ENCODE measurements at regions not wholly inside any gene's neighbourhood (a gene's known extent, or its start where the extent isn't known, plus 50 kb on each side); places are given as distances from the start of the nearest gene placed in this dataset.

DNA sequence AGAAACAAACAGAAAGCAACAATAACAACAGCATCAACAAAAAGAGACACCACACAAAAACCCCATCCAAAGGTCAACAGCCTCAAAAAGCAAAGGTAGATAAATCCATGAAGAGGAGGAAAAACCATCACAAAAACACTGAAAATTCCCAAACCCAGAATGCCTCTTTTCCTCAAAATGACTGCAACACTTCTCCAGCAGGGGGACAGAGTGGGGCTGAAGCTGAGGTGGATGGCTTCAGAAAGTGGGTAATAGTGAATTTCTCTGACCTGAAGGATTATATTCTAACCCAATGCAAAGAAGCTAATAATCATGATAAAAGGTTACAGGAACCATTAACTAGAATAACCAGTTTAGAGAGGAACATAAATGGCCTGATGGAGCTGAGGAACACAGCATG, 888.2 kb downstream of the RAB28 start:
- in situ Hi-C loops (cut with HindIII; ENCODE audit: low sequenced_read_pairs), result no loop called here
- TF ChIP-seq, protein P1, sequence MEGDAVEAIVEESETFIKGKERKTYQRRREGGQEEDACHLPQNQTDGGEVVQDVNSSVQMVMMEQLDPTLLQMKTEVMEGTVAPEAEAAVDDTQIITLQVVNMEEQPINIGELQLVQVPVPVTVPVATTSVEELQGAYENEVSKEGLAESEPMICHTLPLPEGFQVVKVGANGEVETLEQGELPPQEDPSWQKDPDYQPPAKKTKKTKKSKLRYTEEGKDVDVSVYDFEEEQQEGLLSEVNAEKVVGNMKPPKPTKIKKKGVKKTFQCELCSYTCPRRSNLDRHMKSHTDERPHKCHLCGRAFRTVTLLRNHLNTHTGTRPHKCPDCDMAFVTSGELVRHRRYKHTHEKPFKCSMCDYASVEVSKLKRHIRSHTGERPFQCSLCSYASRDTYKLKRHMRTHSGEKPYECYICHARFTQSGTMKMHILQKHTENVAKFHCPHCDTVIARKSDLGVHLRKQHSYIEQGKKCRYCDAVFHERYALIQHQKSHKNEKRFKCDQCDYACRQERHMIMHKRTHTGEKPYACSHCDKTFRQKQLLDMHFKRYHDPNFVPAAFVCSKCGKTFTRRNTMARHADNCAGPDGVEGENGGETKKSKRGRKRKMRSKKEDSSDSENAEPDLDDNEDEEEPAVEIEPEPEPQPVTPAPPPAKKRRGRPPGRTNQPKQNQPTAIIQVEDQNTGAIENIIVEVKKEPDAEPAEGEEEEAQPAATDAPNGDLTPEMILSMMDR (IDR thresholded peaks at IDR 0.05; ENCODE audit: low read depth, low read length, missing control alignments), result no peak
- DNase-seq (ENCODE audit: low read depth), result no peak

DNA sequence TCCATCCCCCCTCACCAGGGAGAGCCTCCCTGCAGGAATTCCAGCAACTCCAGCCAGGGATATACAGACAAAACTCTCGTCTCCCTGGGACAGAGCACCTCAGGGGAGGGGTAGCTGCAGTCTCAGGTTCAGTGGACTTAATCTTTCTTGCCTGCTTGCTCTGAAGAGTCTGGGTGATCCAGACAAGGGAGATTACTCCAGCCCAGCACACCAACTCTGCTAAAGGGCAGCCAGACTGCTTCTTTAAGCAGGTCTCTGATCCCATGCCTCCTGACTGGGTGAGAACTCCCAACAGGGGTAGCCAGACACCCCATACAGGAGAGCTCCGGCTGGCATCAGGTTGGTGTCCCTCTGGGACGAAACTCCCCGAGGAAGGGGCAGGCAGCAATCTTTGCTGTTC, 888.7 kb downstream of the RAB28 start:
- in situ Hi-C loops (cut with HindIII; ENCODE audit: low sequenced_read_pairs), result no loop called here
- H3K4me3 ChIP-seq (ENCODE audit: low read depth, low read length), result no peak overlapping the region
- no peak for DNase-seq (ENCODE audit: low read depth)
- TF ChIP-seq, protein P1 (IDR thresholded peaks at IDR 0.05; ENCODE audit: low read depth, low read length, missing control alignments), result no peak

More for the DNA sequence above, 888.2 kb downstream of the RAB28 start:
- no peak overlapping the region for H3K4me3 ChIP-seq (ENCODE audit: low read depth, low read length)

DNA sequence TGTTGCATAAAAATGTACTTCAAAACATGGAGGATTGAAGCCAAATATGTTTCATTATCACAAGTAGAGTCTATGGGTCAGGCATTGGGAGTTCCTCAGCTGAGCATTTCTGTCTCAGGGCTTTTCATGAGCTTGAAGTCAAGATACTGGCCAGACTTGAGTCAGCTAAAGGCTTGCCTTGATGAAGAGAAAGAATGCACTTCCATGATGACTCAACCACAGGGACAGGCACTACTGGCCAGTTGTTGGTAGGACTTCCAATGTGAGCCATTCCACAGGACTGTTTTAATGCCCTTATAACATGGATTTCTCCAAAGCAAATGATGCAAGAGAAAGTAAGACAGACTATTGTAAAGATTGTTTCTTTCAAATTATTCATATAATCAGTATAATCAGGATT, 895.6 kb downstream of the RAB28 start:
- TF ChIP-seq, protein P1 (IDR thresholded peaks at IDR 0.05; ENCODE audit: low read depth, low read length, missing control alignments), result no peak
- H3K4me3 ChIP-seq (ENCODE audit: low read depth, low read length), result no peak overlapping the region
- in situ Hi-C loops (cut with HindIII; ENCODE audit: low sequenced_read_pairs), result no loop called here
- no peak for DNase-seq (ENCODE audit: low read depth)

DNA sequence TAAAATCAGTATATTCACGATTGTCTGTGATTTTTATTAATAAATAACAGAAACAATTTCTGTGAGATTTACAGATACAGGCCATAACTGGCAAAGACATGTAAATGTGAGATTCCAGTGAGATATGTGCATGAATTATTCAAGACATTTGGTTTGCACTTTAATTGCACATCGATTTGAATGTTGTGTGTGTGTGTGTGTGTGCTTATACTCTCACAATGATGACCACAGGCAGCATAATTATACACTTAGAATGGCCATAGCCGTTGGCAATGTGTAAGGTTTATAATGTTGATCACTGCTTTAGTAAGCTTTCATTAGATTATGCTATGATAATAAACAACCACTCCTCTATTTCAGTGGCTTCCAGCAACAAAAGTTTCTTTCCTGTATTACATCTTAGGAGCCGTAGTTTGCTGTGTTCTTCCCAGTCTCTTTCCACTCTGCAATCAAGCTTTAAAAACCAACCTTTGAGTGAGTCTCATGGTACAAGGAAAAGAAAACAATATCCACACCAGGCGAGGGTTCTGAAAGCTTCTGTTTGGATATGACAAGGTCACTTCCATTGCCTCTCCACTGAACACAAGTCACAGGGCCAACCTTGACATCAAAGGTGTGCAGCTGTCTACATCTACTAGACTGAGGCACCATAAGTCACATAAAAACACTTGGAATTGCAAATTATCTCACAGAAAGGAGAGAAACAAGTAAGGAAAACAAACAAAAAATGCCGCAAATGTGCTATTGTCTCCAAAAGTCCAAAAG, 897.7 kb downstream of the RAB28 start:
- in situ Hi-C loops (cut with HindIII; ENCODE audit: low sequenced_read_pairs), result no loop called here
- DNase-seq (ENCODE audit: low read depth), result no peak
- TF ChIP-seq, protein P1 (IDR thresholded peaks at IDR 0.05; ENCODE audit: low read depth, low read length, missing control alignments), result no peak
- H3K4me3 ChIP-seq (ENCODE audit: low read depth, low read length), result no peak overlapping the region

DNA sequence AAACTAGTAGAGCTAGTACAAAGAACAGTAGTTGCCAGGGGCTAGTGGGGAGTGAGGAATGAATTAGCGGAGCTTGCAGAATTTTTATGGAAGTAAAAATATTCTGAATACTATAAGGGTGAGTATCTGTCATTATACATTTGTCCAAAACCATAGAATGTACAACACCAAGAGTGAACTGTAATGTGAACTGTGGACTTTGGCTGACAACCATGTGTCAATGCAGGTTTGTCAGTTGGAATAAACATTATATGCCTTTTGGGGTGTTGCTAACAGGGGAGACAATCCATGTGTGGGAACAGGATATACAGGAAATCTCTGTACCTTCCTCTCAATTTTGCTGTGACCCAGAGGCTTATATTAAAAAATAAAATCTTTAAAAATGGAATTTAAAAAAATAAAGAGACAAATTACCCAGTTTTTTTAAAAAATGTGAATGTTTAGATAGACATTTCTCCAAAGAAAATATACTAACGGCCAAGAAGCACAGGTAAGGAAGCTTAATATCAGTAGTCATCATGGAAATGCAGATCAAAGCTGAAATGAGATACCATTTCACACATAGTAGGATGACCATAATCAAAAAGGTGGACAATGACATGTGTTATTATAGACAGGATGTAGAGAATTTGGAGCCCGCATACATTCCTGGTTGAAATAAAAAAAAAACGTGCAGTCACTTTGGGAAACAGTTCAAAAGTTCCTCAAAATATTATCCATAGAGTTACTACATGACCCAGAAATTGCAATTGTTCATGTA, 899.8 kb downstream of the RAB28 start:
- TF ChIP-seq, protein P1 (IDR thresholded peaks at IDR 0.05; ENCODE audit: low read depth, low read length, missing control alignments), result no peak
- DNase-seq (ENCODE audit: low read depth), result no peak
- in situ Hi-C loops (cut with HindIII; ENCODE audit: low sequenced_read_pairs), result no loop called here
- H3K4me3 ChIP-seq (ENCODE audit: low read depth, low read length), result no peak overlapping the region

DNA sequence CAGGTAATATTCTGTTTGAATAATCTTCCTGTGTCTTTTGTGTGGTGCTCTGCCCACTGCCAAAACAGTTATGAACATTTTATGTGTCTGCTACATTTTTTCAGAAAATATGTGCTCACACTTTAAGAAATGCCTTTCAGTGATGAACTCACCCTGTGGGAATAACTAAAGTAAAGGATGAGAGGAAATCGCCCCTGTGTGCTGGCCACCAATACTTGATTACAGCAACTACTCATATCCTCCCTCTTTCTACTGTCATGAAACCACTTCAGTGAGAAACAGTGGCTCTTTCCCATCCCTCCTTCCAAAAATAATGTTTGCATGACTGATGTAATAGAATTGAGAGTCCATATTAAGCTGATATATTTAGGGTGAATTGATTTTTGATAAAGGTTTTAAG, 900.9 kb downstream of the RAB28 start:
- H3K4me3 ChIP-seq (ENCODE audit: low read depth, low read length), result no peak overlapping the region
- no peak for DNase-seq (ENCODE audit: low read depth)
- TF ChIP-seq, protein P1 (IDR thresholded peaks at IDR 0.05; ENCODE audit: low read depth, low read length, missing control alignments), result no peak
- in situ Hi-C loops (cut with HindIII; ENCODE audit: low sequenced_read_pairs), result no loop called here
